H9 (cell line): ENCODE measurements at regions not wholly inside any gene's neighbourhood (a gene's known extent, or its start where the extent isn't known, plus 50 kb on each side); places are given as distances from the start of the nearest gene placed in this dataset.
"Not testable (repeated sequence)": the region's sequence is repeated elsewhere in the genome, so short reads cannot be mapped to it uniquely, and the experiment has no call there.

Experiments used
- DNase-seq: peaks from one replicate; pipeline ENCODE4 v3.0.0-alpha.2; 2017
- H2AFZ ChIP-seq: one replicate; pipeline ENCODE4 v1.6.1; 2013; ENCODE audit warnings: mild to moderate bottlenecking, low read length, control low read depth, moderate library complexity
- H2AK5ac ChIP-seq: 2 replicates; pipeline ENCODE4 v1.6.1; 2013; ENCODE audit warnings: low read length, control low read depth, mixed read lengths; ENCODE audit not compliant: insufficient read length
- H2BK120ac ChIP-seq: one replicate; pipeline ENCODE4 v1.6.1; 2013; ENCODE audit warnings: low read depth, mild to moderate bottlenecking, low read length, control low read depth, inconsistent platforms; ENCODE audit not compliant: poor library complexity, severe bottlenecking
- H2BK12ac ChIP-seq: 2 replicates; pipeline ENCODE4 v1.6.1; 2013; ENCODE audit warnings: low read length, control low read depth, mixed read lengths, low read depth; ENCODE audit not compliant: insufficient read length
- H2BK15ac ChIP-seq: 2 replicates; pipeline ENCODE4 v1.6.1; 2013; ENCODE audit warnings: low read depth, low read length, control low read depth
- H2BK20ac ChIP-seq: one replicate; pipeline ENCODE4 v1.6.1; 2013; ENCODE audit warnings: low read depth, mild to moderate bottlenecking, low read length, control low read depth, inconsistent platforms; ENCODE audit not compliant: poor library complexity, severe bottlenecking
- H2BK5ac ChIP-seq: 2 replicates; pipeline ENCODE4 v1.6.1; 2013; ENCODE audit warnings: low read length, control low read depth, mixed read lengths; ENCODE audit not compliant: insufficient read length
- H3K14ac ChIP-seq: 2 replicates; pipeline ENCODE4 v1.6.1; 2013; ENCODE audit warnings: low read length, control low read depth; ENCODE audit not compliant: insufficient read depth
- H3K18ac ChIP-seq: 2 replicates; pipeline ENCODE4 v1.6.1; 2013; ENCODE audit warnings: low read depth, mild to moderate bottlenecking, mixed read lengths, low read length, control low read depth; ENCODE audit not compliant: insufficient read length
- H3K23ac ChIP-seq: 2 replicates; pipeline ENCODE4 v1.6.1; 2013; ENCODE audit warnings: low read length, control low read depth, mixed read lengths, low read depth; ENCODE audit not compliant: insufficient read length
- H3K23me2 ChIP-seq: 2 replicates; pipeline ENCODE4 v1.6.1; 2013; ENCODE audit warnings: low read depth, mild to moderate bottlenecking, mixed read lengths, low read length, control low read depth; ENCODE audit not compliant: insufficient read length, poor library complexity, severe bottlenecking
- H3K27ac ChIP-seq: 2 replicates; pipeline ENCODE4 v1.5.1; 2013; ENCODE audit warnings: low read length, control low read depth, mixed read lengths, low read depth; ENCODE audit not compliant: insufficient read length
- H3K27me3 ChIP-seq: 2 replicates; pipeline ENCODE4 v1.6.1; 2013; ENCODE audit warnings: low read length, control low read depth, inconsistent platforms; ENCODE audit not compliant: insufficient read depth
- H3K4ac ChIP-seq: 2 replicates; pipeline ENCODE4 v1.6.1; 2013; ENCODE audit warnings: low read depth, mild to moderate bottlenecking, control low read depth, inconsistent platforms, low read length, moderate library complexity
- H3K4me1 ChIP-seq: 2 replicates; pipeline ENCODE4 v1.6.1; 2013; ENCODE audit warnings: low read length, control low read depth, inconsistent platforms; ENCODE audit not compliant: insufficient read depth
- H3K4me2 ChIP-seq: 2 replicates; pipeline ENCODE4 v1.6.1; 2013; ENCODE audit warnings: low read length, control low read depth, mixed read lengths; ENCODE audit not compliant: insufficient read length, insufficient read depth
- H3K56ac ChIP-seq: 2 replicates; pipeline ENCODE4 v1.6.1; 2013; ENCODE audit warnings: low read depth, mild to moderate bottlenecking, mixed read lengths, low read length, control low read depth; ENCODE audit not compliant: insufficient read length
- H3K79me1 ChIP-seq: 2 replicates; pipeline ENCODE4 v1.6.1; 2013; ENCODE audit warnings: low read depth, mild to moderate bottlenecking, moderate library complexity, low read length, control low read depth, inconsistent platforms; ENCODE audit not compliant: insufficient read depth, poor library complexity, severe bottlenecking
- H3K79me2 ChIP-seq: 2 replicates; pipeline ENCODE4 v1.6.1; 2013; ENCODE audit warnings: low read length, control low read depth, inconsistent platforms; ENCODE audit not compliant: insufficient read depth
- H3K9ac ChIP-seq: 2 replicates; pipeline ENCODE4 v1.6.1; 2013; ENCODE audit warnings: low read length, control low read depth, mixed read lengths; ENCODE audit not compliant: insufficient read length; ENCODE audit errors: extremely low read depth
- H3K9me3 ChIP-seq: one replicate; pipeline ENCODE4 v1.6.1; 2013; ENCODE audit warnings: low read depth, low read length, inconsistent platforms; ENCODE audit not compliant: control insufficient read depth
- H3T11ph ChIP-seq: one replicate; pipeline ENCODE4 v1.6.1; 2013; ENCODE audit warnings: mild to moderate bottlenecking, low read length, control low read depth, inconsistent platforms
- H4K20me1 ChIP-seq: one replicate; pipeline ENCODE4 v1.6.1; 2013; ENCODE audit not compliant: control insufficient read depth, insufficient read length, insufficient read depth
- H4K5ac ChIP-seq: 2 replicates; pipeline ENCODE4 v1.6.1; 2013; ENCODE audit warnings: low read depth, mild to moderate bottlenecking, mixed read lengths, low read length, control low read depth; ENCODE audit not compliant: insufficient read length
- H4K8ac ChIP-seq: replicated peaks from 2 replicates; pipeline ENCODE4 v1.6.1; 2013; ENCODE audit warnings: low read length, control low read depth, mixed read lengths, low read depth; ENCODE audit not compliant: insufficient read length
- H4K91ac ChIP-seq: 2 replicates; pipeline ENCODE4 v1.6.1; 2013; ENCODE audit warnings: low read depth, mild to moderate bottlenecking, moderate library complexity, mixed read lengths, low read length, control low read depth; ENCODE audit not compliant: insufficient read length
- H3K27ac Mint-ChIP-seq, 3 experiments: 2 replicates in 2 of 3; 3 replicates in 1 of 3; pipeline ENCODE4 v1.8.0; 2020 to 2021; ENCODE audit warnings: mixed read lengths in 3 of 3, mild to moderate bottlenecking in 1 of 3, moderate library complexity in 1 of 3
- H3K27me3 Mint-ChIP-seq: 2 replicates; pipeline ENCODE4 v1.8.0; 2021; ENCODE audit warnings: low read depth, mild to moderate bottlenecking, moderate library complexity, mixed read lengths
- H3K36me3 Mint-ChIP-seq, 3 experiments: 2 replicates in 2 of 3; 3 replicates in 1 of 3; pipeline ENCODE4 v1.8.0; 2020 to 2021; ENCODE audit warnings: low read depth in 3 of 3, mixed read lengths in 3 of 3; ENCODE audit not compliant: insufficient read depth in 1 of 3
- H3K4me1 Mint-ChIP-seq, 2 experiments: 2 replicates each; pipeline ENCODE4 v1.8.0; 2020; ENCODE audit warnings: mixed read lengths in 2 of 2
- H3K4me3 Mint-ChIP-seq, 2 experiments: 2 replicates in 1 of 2; 3 replicates in 1 of 2; pipeline ENCODE4 v1.8.0; 2020 to 2021; ENCODE audit warnings: mild to moderate bottlenecking in 2 of 2, mixed read lengths in 2 of 2, moderate library complexity in 1 of 2
- H3K9me3 Mint-ChIP-seq, 2 experiments: 2 replicates in 1 of 2; 3 replicates in 1 of 2; pipeline ENCODE4 v1.8.0; 2020; ENCODE audit warnings: mild to moderate bottlenecking in 2 of 2, mixed read lengths in 2 of 2, moderate library complexity in 1 of 2
- WGBS: extraction: QIAGEN DNeasy Blood & Tissue Kit; methylation state at CpG from one replicate; pipeline ENCODE4 v1.1.7; 2013; ENCODE audit warnings: missing lambda C conversion rate, low lambda C conversion rate, mixed read lengths; ENCODE audit not compliant: insufficient read length; ENCODE audit errors: extremely low coverage; 5-methylcytosine and 5-hydroxymethylcytosine counted together
- TF ChIP-seq, protein P1 (sequence below): fragments of 200-600 bp; sonication (generic); conservative IDR thresholded peaks from 3 replicates; pipeline ENCODE4 v1.8.0; 2021; ENCODE audit warnings: antibody characterized with exemption, mild to moderate bottlenecking

DNA sequence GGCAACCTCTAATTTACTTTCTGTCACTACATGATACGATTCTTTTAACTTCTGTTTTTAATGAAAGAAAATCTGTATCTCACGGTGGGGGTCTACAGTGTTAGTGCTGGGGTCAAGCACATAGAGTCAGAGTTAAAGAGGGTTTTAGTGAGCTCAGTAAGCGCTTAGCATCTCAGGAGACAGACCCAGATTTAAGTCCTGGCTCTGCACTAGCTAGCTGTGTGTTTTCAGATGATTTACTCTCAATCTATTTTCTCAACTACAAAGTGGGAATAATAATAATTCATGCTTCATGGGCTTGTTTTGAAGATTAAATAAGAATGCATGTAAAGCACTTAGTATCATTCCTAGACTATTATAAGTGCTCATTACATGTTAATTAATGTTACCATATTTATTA lies 63.4 kb upstream of the KBTBD8 start:
- no peak overlapping the region for H2BK5ac ChIP-seq
- Mint-ChIP-seq H3K9me3 (no peaks in the 10 kb centered on the region), H3K27me3 (no peaks in the 10 kb centered on the region; the same call in 1 of the 2 replicates), H3K4me3 (no peak overlapping the region), H3K27ac (no peak overlapping the region), H3K36me3 (no peaks in the 10 kb centered on the region), H3K4me1 (peaks cover 61 to 77% of the 10 kb centered on the region in 2 experiments)
- no peak overlapping the region for H2AK5ac ChIP-seq
- H3K79me1 ChIP-seq = no peaks in the 10 kb centered on the region
- no CpG with 5 or more reads among the region's 3 CpGs for WGBS
- H3K4me2 ChIP-seq = no peak overlapping the region
- no peaks in the 10 kb centered on the region for H4K20me1 ChIP-seq
- no peak overlapping the region for H3K27ac ChIP-seq
- H3K14ac ChIP-seq = no peak overlapping the region
- no peak overlapping the region for H2BK15ac ChIP-seq
- TF ChIP-seq, protein P1, sequence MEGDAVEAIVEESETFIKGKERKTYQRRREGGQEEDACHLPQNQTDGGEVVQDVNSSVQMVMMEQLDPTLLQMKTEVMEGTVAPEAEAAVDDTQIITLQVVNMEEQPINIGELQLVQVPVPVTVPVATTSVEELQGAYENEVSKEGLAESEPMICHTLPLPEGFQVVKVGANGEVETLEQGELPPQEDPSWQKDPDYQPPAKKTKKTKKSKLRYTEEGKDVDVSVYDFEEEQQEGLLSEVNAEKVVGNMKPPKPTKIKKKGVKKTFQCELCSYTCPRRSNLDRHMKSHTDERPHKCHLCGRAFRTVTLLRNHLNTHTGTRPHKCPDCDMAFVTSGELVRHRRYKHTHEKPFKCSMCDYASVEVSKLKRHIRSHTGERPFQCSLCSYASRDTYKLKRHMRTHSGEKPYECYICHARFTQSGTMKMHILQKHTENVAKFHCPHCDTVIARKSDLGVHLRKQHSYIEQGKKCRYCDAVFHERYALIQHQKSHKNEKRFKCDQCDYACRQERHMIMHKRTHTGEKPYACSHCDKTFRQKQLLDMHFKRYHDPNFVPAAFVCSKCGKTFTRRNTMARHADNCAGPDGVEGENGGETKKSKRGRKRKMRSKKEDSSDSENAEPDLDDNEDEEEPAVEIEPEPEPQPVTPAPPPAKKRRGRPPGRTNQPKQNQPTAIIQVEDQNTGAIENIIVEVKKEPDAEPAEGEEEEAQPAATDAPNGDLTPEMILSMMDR = no peak
- no peaks in the 10 kb centered on the region for H3K9me3 ChIP-seq
- no peak for DNase-seq
- no peak overlapping the region for H3K9ac ChIP-seq
- no peaks in the 10 kb centered on the region for H3K79me2 ChIP-seq
- H2BK12ac ChIP-seq = no peak overlapping the region
- no peak overlapping the region for H4K91ac ChIP-seq
- H3K4me1 ChIP-seq = peaks cover 9% of the 10 kb centered on the region; the same call in 1 of the 2 replicates
- no peak overlapping the region for H2AFZ ChIP-seq
- no peak overlapping the region for H2BK20ac ChIP-seq
- no peak overlapping the region for H2BK120ac ChIP-seq
- no peak overlapping the region for H3K56ac ChIP-seq
- H3K23ac ChIP-seq = no peak overlapping the region
- H3K27me3 ChIP-seq = no peaks in the 10 kb centered on the region
- no peak overlapping the region for H3K18ac ChIP-seq
- H3K23me2 ChIP-seq = no peaks in the 10 kb centered on the region
- H3T11ph ChIP-seq = no peak overlapping the region
- H4K5ac ChIP-seq = no peak overlapping the region
- no peak overlapping the region for H3K4ac ChIP-seq
- H4K8ac ChIP-seq = no peak overlapping the region

DNA sequence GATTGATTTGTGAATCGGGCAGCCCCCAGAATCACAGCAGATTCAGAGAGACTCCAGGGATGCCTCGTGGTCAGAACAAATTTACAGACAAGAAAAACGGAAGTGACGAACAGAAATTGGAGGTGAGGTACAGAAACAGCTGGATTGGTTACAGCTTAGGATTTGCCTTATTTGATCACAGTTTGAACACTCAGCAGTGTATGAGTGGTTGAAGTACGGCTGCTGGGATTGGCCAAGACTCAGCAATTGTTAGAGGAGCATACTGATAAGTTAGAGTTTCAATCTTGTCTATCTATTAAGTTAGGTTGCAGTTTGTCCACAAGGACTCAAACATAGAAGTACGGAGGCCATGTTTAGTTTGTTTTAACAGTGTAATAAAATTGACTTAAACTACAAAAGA lies 61.1 kb upstream of the KBTBD8 start:
- not testable (repeated sequence) for H3K27ac ChIP-seq, H3K79me2 ChIP-seq, H2BK5ac ChIP-seq, H3K4ac ChIP-seq, H3K18ac ChIP-seq, H4K91ac ChIP-seq, H2BK12ac ChIP-seq, H2AK5ac ChIP-seq, H4K20me1 ChIP-seq, H3T11ph ChIP-seq, H3K9ac ChIP-seq, H3K27ac Mint-ChIP-seq, H3K56ac ChIP-seq, H3K23me2 ChIP-seq, H2BK20ac ChIP-seq, H3K4me3 Mint-ChIP-seq, H3K9me3 Mint-ChIP-seq, H2BK120ac ChIP-seq, H3K4me1 ChIP-seq, H3K9me3 ChIP-seq, DNase-seq, H3K36me3 Mint-ChIP-seq, H2BK15ac ChIP-seq, H4K8ac ChIP-seq, H3K14ac ChIP-seq, H3K79me1 ChIP-seq, H3K23ac ChIP-seq, H4K5ac ChIP-seq, H3K27me3 ChIP-seq, H3K27me3 Mint-ChIP-seq, H3K4me2 ChIP-seq, H2AFZ ChIP-seq
- H3K4me1 Mint-ChIP-seq = peaks cover 46 to 61% of the 10 kb centered on the region in 2 experiments
- WGBS = no CpG with 5 or more reads among the region's 6 CpGs
